HL-60/S4 treated with retinoic acid at 250 ng/mL for 4 days and 3 days (cell line): ENCODE measurements at regions not wholly inside any gene's neighbourhood (a gene's known extent, or its start where the extent isn't known, plus 50 kb on each side); places are given as distances from the start of the nearest gene placed in this dataset.

ENCODE experiments used
- in situ Hi-C: fragments of 300-500 bp; cut with MboI; formaldehyde crosslinking; loops from 2 replicates; pipeline ENCODE4 v1.7.0; 2022; ENCODE audit warnings: low sequenced_read_pairs

DNA sequence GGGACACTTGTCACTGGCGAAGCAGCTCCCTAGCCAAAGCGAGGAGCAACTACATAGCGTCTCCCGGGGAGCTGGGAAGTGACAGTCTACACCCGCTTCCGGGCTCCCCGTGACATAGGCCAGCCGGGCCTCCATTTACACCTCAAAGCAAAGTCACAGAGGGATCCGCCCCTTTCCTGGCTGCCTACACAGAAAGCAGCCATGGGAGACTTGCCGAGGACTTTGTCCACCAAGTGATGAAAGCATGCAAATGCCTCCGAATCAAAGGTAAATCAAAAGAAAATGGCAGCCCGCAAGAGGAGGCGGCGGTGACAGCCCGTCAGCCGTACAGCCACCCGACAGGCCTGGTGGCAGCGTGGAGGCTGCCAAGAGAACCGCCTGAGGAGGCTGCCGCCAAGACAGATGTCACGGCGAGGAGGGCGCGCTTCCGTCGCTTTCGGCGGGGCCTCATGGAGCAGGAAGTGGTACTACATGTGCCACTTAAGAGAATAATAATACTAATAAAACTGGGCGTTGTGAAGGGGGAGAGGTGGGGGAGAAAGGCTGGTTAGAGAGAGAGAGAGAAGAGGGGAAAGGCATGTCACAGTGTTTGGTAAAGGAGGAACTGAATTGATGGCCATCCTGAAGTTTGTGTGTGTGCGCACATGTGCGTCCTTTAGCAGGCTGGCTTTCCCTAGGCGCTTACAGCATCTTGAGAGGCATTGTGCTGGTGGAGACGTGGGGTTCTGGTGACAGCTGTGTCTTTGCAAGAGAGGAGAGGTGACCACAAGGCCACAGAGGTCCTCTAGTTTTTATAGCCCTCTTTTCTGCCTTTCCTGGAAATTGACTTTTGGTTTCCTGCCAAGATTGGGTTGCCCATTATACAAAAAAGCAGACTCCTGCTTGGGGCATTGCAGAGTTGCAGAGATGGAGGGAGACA lies 661.7 kb downstream of the VRK1 start:
- in situ Hi-C loops, result no loop called here

DNA sequence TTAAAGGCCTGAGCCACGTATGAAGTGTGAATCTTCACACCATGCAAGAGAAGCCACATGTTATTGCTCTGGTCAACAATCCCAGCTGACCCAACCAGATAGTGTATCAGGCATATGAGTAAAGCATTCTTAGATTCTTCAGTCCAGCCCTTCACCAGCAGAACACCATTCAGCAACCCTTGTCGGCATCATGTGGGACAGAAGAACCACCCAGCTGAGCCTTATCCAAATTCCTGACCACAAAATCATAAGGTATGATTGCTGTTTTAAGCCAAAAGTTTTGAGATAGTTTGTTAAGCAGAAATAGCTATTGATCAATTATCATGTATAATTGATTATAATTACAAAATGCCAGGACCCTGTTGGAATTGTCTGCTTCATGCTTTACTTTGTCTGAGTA lies 664.9 kb downstream of the VRK1 start:
- in situ Hi-C loops, result no loop called here

DNA sequence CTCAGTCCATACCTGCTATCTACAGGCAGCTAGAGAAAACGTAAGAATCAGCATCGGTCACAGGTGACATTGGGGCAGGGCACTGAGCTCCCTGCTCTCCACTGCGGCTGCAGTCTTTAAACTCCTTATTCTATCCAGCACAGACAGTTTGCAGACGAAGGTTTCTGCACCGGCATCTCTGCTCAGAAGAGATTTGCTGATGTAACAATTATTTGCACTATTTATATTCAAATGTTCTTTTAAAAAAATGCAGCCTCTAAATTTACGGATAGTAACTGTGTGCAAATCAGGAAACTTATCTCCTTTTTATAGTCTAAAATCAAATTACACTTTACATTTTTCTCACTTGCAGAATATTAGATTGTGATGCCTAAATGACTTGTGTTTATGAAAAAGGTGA lies 671.0 kb downstream of the VRK1 start:
- in situ Hi-C loops, result no loop called here

DNA sequence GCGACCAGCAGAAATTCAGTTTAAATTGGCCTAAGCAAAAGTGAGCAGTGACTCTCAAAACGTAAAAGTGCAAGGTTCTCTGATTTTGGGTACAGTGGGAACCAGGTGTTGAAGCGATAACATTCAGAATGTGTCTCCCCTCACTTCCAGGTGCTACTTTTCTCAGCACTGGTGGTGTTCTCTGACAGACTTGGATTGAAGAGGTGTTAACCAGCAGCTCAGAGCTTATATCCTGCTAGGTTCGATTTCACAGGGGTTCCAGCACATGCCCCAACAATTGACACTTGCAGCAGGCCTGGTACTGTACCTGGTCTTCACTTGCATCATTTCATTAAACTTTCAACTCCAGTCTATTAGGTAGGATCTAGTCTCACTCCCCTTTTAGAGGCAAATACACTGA lies 680.2 kb downstream of the VRK1 start:
- in situ Hi-C loops, result no loop called here

DNA sequence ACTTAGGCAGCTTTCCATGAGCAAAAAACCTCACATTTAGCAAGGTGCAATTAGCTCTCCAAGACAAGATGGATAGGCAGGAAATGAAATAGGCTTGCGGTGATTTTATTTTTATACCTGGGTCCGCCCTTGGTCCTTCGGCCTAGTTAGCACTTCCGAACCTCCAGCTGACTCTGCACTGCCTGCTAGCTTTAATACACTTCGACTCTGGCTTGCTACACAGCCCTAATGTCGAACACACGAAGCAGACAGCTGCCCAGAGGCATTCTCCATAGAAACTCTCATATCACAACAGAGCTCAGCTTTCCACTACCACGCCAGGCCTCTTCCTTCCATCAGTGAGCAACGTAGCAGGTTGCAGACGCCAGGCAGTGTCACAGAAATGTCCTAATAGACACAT lies 688.0 kb downstream of the VRK1 start:
- in situ Hi-C loops, result no loop called here

DNA sequence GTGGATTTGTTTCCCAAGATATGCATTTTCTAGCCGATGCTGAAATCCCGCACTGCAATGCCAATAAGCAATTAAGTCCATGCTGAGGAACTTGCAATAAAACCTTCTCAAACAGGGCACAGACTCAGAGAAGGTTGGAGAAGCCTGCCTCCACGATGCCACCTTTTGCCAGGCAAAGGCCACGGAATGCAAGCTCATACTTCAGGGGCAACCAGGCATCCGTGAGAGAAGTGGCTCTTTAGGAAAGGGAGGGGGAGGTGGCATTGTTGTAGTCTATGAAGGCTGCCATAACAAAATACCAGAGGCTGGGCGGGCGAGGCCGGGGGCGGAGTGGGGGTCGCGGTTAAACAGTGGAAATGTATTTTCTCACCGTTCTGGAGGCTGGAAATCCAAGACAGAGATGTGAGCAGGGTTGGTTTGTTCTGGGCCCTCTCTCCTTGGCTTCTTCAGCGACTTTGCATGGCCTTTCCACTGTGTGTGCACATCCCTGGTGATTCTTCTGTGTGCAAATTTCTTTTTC lies 689.5 kb downstream of the VRK1 start:
- in situ Hi-C loops, result no loop called here

DNA sequence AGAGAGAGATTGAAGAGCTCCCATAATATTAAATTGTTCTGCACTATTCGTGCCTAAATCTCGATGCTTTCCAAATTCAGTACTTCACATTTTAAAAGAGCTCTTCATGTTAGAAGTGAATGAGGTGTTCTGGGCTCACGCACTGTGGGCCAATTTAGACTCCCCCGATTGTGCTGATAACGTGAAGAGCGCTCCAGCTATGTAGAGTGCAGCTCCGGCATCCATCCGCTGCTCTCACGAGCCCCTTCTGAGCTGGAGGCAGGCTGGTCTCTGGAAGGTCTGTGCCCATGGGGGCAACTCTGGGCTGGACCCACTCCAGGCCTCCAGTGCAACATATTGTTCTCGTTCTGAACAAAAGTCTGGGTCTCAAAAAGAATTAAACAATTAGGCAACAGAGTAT lies 692.6 kb downstream of the VRK1 start:
- in situ Hi-C loops, result no loop called here

DNA sequence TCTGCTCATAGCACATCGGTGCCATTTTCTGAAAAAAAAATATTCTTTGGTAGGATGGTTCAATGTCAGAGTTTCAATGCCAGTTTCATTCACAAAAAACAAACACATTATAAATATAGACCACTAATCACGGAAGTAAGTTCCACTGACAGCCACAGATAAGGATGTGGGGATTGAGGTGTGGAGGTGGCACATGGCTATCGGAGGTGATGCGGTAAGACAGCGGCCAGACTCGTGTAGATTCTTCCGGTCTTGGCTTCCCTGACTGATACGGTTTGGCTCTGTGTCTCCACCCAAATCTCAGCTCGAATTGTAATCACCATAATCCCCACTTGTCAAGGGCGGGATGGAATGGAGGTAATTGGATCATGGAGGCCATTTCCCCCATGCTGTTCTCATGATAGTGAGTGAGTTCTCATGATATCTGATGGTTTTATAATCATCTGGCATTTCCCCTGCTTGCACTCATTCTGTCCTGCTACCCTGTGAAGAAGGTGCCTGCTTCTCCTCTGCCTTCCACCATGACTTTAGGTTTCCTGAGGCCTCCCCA lies 693.4 kb downstream of the VRK1 start:
- in situ Hi-C loops, result no loop called here

DNA sequence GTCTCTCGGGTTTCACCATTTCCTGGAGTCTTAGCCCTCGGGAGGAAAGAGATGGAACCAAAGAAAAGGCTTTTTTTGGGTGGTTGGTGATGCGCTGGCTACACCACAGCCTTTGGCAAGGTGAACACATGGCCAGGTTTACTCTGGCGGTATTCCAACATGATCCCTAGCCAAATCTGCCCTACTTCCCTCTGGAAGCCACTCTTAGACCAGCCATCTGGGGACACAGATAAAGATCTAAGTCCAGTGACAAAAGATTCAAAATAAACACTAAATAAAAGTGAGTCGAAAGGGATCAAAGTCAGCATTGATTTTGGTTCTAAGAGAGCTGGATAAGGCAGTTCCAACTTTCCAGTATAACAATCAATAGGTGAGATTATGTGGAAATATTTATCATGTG lies 694.5 kb downstream of the VRK1 start:
- in situ Hi-C loops, result no loop called here

DNA sequence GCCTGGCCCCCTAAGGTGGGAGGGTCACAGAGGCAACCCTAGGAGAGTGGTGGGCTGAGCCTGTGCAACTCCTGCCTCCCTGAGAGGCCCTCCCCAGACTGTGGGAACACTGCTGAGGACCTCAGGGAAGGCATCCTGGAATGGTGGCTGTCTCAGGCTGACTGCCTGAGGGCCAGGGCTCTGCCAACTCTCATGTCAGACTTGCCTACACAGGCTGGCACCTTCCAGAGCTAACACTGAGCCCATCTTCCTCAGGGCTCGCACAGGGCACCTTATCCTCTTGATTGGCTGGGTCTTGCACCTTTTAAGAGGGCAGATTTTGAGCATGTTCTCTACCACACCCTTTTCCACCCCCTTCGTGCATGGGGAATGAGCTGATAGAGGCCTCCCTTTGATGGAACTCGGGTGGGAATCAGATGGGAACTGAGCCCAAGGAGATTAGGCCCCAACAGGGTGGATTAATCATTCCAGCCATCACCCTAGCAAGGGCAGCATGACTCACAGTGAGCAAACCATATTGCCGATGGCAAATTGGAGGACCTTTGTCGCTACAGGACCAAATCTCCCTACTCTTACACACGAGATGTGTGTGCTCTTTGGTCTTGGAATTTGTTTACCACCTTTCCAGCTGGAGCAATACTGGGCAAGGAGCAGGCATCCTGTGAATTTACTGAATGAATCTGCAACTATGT lies 702.8 kb downstream of the VRK1 start:
- in situ Hi-C loops, result no loop called here

DNA sequence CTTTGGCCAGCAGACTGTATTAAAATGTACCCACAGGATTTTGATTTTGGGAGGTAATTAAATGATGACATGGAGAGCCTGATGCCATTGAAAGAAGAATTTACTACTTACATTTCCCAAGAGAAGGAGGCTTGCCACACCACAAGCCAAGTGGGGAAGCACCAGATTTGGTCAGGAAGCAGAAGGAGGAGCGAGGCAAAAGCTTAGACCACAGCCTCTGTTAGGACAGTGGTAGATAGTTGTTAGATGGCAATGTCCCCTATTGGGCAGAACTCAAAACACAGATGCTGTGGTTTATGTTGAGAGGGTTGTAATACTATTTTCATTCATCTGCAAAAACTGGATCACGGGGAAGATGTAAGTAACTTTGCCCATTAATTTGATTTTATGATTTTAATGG lies 709.4 kb downstream of the VRK1 start:
- in situ Hi-C loops, result no loop called here

DNA sequence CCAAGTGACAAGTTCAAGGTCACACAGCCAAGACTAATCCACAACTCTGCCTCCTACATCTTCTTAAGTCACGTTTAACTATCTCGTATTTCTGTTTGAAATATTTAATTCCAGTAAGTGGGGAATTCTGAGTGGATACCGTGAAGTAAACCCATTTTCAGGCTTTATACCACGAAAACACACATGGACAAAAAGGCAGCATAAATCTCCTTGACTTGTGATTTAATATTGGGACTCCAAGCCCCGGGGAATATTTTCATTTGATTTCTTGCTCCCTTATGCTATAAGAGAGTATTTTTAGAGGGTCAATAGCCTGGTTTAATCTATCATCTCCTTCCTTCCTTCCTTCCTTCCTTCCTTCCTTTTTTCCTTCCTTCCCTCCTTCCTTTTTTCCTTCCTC lies 716.7 kb downstream of the VRK1 start:
- in situ Hi-C loops, result no loop called here

DNA sequence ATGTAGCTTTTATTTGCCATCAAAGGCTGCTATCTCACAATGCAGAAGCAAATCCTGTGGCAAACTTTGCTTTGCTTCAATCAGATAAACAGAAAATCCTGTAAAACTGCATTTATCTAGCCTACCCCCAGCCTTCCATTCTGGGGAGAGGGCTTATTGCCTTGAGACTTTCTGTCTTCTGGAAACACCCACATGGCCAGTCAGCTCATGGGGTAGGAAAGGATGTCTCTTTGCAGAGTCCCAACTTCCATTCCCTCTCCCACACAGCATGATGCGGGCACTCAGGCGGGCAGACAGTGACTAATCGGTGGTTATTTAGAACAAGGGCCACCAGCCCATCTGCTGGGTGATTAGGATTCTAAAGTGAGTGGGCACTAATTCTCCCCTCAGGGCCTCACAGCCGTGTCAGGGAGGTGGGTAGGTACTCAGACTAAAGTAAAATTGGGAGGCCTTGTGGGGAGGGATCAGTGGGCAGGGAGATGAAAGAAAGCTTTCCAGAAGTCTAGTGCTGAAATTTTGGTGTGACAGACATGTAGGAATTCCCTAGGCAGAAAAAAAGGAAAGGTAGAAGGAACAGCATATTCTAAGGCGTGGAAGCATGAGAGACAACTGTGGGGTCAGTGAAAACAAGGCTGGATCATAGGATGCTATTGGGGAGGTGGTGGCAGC lies 720.5 kb downstream of the VRK1 start:
- in situ Hi-C loops, result no loop called here

DNA sequence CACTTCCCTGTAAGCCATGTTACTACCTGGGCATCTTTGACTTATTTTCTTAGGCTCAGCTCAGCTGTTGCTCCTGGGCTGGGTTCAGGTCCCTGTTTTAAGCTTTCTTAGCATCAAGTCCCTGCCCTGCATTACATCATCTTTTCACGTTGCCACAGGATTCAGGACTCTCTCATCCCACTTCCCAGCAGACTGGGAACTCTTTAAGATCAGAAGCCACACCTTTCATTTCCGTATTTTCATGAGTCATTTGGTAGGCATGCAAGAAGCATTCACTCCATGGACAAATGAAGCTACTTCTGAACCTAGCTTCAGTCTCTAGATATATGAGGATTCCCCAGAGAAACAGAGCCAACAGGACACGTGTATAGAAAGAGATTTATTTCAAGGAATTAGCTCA lies 726.8 kb downstream of the VRK1 start:
- in situ Hi-C loops, result no loop called here

DNA sequence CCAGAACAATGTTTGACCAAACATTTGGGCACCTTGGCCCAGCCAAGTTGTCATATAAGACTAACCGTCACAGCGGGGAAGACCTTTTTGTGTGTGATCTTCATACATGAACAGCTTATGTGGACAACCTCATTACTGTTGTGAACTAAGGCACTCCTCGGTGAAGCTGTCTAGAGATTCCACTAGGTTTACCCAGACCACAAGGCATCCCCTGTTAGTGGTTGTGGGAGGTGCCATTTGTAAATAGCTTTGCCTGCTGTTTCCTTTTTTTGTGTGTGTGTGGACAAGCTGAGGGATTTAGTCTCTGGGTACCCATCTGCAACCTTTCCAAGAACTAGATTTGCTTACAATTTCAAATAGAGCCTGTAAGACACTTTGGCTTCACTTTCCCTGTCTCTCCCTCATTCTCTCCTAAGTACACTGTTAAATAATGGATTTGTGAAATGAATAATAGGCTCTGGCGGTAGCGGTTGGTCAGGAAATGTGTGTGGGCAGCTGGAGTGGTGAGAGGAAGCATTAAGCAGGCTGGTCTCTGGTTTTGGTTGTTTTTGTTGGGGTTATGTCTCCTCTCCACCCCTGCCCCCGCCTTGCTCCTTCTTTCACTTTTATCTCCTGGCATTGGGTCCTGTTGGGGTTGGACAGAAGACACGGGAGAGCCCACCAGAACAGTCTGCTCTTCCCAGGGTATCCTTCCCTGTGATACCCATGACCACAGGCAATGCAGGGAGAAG lies 727.6 kb downstream of the VRK1 start:
- in situ Hi-C loops, result no loop called here

DNA sequence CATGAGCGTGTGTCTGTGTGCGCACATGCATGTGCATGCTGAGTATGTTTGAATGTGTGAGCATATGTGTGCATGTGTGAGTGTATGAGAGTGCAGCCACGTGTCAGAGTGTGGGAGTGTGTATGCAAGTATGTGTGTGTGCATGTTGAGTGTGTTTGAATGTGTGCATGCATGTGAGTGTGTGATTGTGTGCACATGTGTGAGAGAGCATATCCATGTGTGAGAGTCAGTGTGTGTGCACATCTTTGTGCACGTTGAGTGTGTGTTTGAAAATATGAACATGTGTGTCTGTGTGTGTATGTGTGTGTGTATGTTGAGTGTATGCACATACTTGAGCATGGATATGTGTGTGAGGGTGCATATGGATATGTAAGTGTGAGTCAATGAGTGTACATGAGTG lies 730.8 kb downstream of the VRK1 start:
- in situ Hi-C loops, result no loop called here

DNA sequence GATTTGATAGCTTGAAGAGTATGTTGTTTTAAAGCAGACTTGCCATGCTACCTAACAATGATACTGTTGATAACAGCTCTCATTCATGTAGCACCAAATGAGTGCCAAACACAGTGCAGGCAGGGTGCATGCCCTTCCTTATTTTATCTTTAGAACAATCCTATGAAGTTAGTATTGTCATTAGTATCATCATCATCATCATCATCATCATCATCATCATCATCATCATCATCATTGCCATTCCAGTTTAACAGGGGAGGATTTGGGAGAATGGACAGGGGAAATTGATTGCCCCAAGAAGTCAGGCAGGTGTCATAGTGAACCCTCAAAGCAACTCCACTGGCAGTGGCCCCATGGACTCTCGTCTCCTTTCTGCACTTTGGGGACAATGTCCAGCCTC lies 734.9 kb downstream of the VRK1 start:
- in situ Hi-C loops, result no loop called here

DNA sequence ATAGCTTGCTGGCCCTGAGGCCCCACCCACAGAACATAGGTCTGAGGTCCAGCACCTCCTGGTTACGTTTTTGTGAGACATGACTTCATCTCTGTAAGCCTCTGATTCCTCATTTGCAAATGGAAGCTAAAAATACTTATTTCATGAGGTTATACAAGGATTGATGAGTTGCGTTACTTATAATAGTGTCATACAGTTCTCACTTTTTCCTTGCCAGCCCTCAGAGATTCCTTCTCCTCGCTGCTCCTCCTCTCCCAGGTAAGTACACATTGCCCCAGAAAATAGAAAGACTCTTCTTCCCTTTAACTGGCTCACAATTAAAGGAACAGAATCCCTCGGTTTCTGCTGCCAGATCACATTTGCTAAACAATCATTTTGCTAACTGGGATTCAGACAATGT lies 739.2 kb downstream of the VRK1 start:
- in situ Hi-C loops, result no loop called here

DNA sequence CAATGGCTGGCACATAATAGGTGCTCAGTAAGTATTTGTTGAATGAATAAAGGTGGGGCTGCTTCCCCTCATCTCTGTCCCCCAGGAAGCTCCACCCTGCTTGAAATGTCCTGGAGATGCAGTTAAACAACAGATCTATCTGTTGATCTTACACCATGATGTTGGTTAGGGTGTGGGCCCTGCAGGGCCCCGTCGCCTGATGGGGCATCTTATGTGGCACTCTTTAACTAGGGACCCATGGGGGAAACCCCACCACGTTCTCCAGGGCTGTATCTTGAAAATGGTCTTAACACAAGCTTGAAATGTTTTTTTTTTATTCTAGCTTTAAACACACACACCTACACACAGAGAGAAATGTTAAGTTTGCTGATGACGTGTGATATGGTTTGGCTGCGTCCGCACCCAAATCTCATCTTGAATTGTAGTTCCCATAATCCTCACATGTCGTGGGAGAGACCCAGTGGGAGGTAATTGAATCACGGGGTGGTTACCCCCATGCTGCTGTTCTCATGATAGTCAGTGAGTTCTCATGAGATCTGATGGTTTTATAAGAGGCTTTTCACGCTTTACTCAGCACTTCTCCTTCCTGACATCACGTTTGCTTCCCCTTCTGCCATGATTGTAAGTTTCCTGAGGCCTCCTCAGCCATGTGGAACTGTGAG lies 741.7 kb downstream of the VRK1 start:
- in situ Hi-C loops, result no loop called here

DNA sequence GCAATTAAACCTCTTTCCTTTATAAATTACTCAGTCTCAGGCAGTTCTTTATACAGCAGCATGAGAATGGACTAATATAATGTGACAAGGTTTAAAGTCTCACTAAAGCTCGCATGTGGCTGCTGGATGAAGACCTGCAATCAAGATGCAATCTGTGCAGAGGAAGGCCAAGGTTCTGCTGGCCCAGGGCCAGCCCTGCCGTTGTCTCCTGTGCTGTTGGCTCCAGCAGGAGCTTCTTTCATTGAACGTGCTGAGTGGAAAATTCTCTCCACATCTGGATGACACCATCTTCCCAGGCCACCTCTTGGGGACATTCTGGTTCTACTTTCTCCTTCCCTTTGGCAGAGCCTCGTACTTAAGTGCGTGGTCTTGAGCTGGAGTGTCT lies 742.2 kb downstream of the VRK1 start:
- in situ Hi-C loops, result no loop called here
